GM19351 (cell line): ENCODE measurements at regions not wholly inside any gene's neighbourhood (a gene's known extent, or its start where the extent isn't known, plus 50 kb on each side); places are given as distances from the start of the nearest gene placed in this dataset.
"Not testable (repeated sequence)": the region's sequence is repeated elsewhere in the genome, so short reads cannot be mapped to it uniquely, and the experiment has no call there.

Experiments used
- ATAC-seq: cut with Tn5 transposase; IDR thresholded peaks from one replicate; pipeline ENCODE4 v1.9.1; 2021; ENCODE audit warnings: mild to moderate bottlenecking, moderate library complexity; ENCODE audit not compliant: unreplicated experiment

GRCh38 chr16:51984395-51984794 lies 562.5 kb downstream of the TOX3 start:
- ATAC-seq: no peak

- ATAC-seq: peak; percentile 71
Observed at GRCh38 chr16:51982715-51983680, 563.9 kb downstream of the TOX3 start.

GRCh38 chr16:51981725-51982124 lies 565.2 kb downstream of the TOX3 start:
- no peak for ATAC-seq

GRCh38 chr16:51977506-51977905 lies 569.4 kb downstream of the TOX3 start:
- ATAC-seq: not testable (repeated sequence)

- no peak for ATAC-seq
Observed at GRCh38 chr16:51971184-51971583, 575.8 kb downstream of the TOX3 start.

- no peak for ATAC-seq
Observed at GRCh38 chr16:51968749-51969148, 578.2 kb downstream of the TOX3 start.

GRCh38 chr16:51967646-51968045 lies 579.3 kb downstream of the TOX3 start:
- no peak for ATAC-seq

- ATAC-seq: no peak
Observed at GRCh38 chr16:51960931-51961330, 586.0 kb downstream of the TOX3 start.

GRCh38 chr16:51953286-51953985 lies 593.5 kb downstream of the TOX3 start:
- no peak for ATAC-seq

- no peak for ATAC-seq
Observed at GRCh38 chr16:51952500-51952899, 594.4 kb downstream of the TOX3 start.

- no peak for ATAC-seq
Observed at GRCh38 chr16:51951668-51952298, 595.2 kb downstream of the TOX3 start.

GRCh38 chr16:51950118-51950780 lies 596.7 kb downstream of the TOX3 start:
- ATAC-seq: no peak

- ATAC-seq: no peak
Observed at GRCh38 chr16:51949282-51949681, 597.7 kb downstream of the TOX3 start.

- ATAC-seq: no peak
Observed at GRCh38 chr16:51941412-51941811, 605.5 kb downstream of the TOX3 start.

GRCh38 chr16:51940183-51940582 lies 606.8 kb downstream of the TOX3 start:
- no peak for ATAC-seq

GRCh38 chr16:51939378-51939871 lies 607.5 kb downstream of the TOX3 start:
- no peak for ATAC-seq

GRCh38 chr16:51938861-51939260 lies 608.1 kb downstream of the TOX3 start:
- ATAC-seq: no peak

GRCh38 chr16:51937771-51938170 lies 609.2 kb downstream of the TOX3 start:
- ATAC-seq: no peak

GRCh38 chr16:51936846-51937245 lies 610.1 kb downstream of the TOX3 start:
- ATAC-seq: no peak

- ATAC-seq: no peak
Observed at GRCh38 chr16:51932317-51932716, 614.6 kb downstream of the TOX3 start.

- ATAC-seq: no peak
Observed at GRCh38 chr16:51931653-51932052, 615.3 kb downstream of the TOX3 start.
